GM12872 (cell line): ENCODE measurements at regions not wholly inside any gene's neighbourhood (a gene's known extent, or its start where the extent isn't known, plus 50 kb on each side); places are given as distances from the start of the nearest gene placed in this dataset.

ENCODE experiments used
- CTCF ChIP-seq: IDR thresholded peaks from 3 replicates; pipeline ENCODE4 v1.5.1; 2011; ENCODE audit warnings: low read depth, mild to moderate bottlenecking, low read length, moderate library complexity; ENCODE audit not compliant: insufficient read depth

- no peak for TF ChIP-seq CTCF
These were observed 136.8 kb upstream of the USP25 start for GRCh38 chr21:15592957-15593356.

GRCh38 chr21:15601390-15601789 is 128.4 kb upstream of the USP25 start:
- no peak for TF ChIP-seq CTCF

- no peak for TF ChIP-seq CTCF
These were observed 125.4 kb upstream of the USP25 start for GRCh38 chr21:15604413-15604812.

- TF ChIP-seq CTCF: no peak
These were observed 115.0 kb upstream of the USP25 start for GRCh38 chr21:15614766-15615165.

GRCh38 chr21:15616864-15617574 is 112.8 kb upstream of the USP25 start:
- no peak for TF ChIP-seq CTCF

- no peak for TF ChIP-seq CTCF
These were observed 111.8 kb upstream of the USP25 start for GRCh38 chr21:15617964-15618363.

GRCh38 chr21:15620892-15621291 is 108.9 kb upstream of the USP25 start:
- TF ChIP-seq CTCF: no peak
